ENCODE measurements at regions not wholly inside any gene's neighbourhood (a gene's known extent, or its start where the extent isn't known, plus 50 kb on each side); places are given as distances from the start of the nearest gene placed in this dataset.

GRCh38 chr15:58271410-58271809 is 133.2 kb downstream of the AQP9 start:
- DNase-seq: no peak

- no peak for DNase-seq
Measured at GRCh38 chr15:58273104-58273503, 134.9 kb downstream of the AQP9 start.

- no peak for DNase-seq
Measured at GRCh38 chr15:58274885-58275284, 136.7 kb downstream of the AQP9 start.

- DNase-seq: no peak
Measured at GRCh38 chr15:58275785-58276184, 137.6 kb downstream of the AQP9 start.

GRCh38 chr15:58276924-58277323 is 138.7 kb downstream of the AQP9 start:
- no peak for DNase-seq

GRCh38 chr15:58277333-58277732 is 139.2 kb downstream of the AQP9 start:
- no peak for DNase-seq

GRCh38 chr15:58279106-58279505 is 140.9 kb downstream of the AQP9 start:
- DNase-seq: no peak

GRCh38 chr15:58279654-58280053 is 141.5 kb downstream of the AQP9 start:
- no peak for DNase-seq

GRCh38 chr15:58282060-58282708 is 144.0 kb downstream of the AQP9 start:
- no peak for DNase-seq

GRCh38 chr15:58283302-58283701 is 145.1 kb downstream of the AQP9 start:
- DNase-seq: no peak

- DNase-seq: no peak
Measured at GRCh38 chr15:58284293-58284692, 146.1 kb downstream of the AQP9 start.

GRCh38 chr15:58285212-58285920 is 146.4 kb upstream of the LIPC start:
- no peak for DNase-seq

GRCh38 chr15:58285921-58286278 is 145.9 kb upstream of the LIPC start:
- DNase-seq: no peak

- no peak for DNase-seq
Measured at GRCh38 chr15:58286523-58286922, 145.3 kb upstream of the LIPC start.

GRCh38 chr15:58287891-58288290 is 143.9 kb upstream of the LIPC start:
- no peak for DNase-seq

GRCh38 chr15:58288592-58288991 is 143.2 kb upstream of the LIPC start:
- no peak for DNase-seq

- no peak for DNase-seq
Measured at GRCh38 chr15:58291848-58292247, 139.9 kb upstream of the LIPC start.

GRCh38 chr15:58292751-58293175 is 139.0 kb upstream of the LIPC start:
- DNase-seq: no peak

- no peak for DNase-seq
Measured at GRCh38 chr15:58293622-58294550, 137.9 kb upstream of the LIPC start.

GRCh38 chr15:58294681-58295254 is 137.0 kb upstream of the LIPC start:
- no peak for DNase-seq

GRCh38 chr15:58295637-58296215 is 136.1 kb upstream of the LIPC start:
- DNase-seq: no peak

- no peak for DNase-seq
Measured at GRCh38 chr15:58296276-58296675, 135.5 kb upstream of the LIPC start.

- DNase-seq: no peak
Measured at GRCh38 chr15:58297639-58298038, 134.2 kb upstream of the LIPC start.
